HG03460 (cell line): ENCODE measurements at regions not wholly inside any gene's neighbourhood (a gene's known extent, or its start where the extent isn't known, plus 50 kb on each side); places are given as distances from the start of the nearest gene placed in this dataset.

ENCODE experiments used
- ATAC-seq: cut with Tn5 transposase; IDR thresholded peaks from one replicate; pipeline ENCODE4 v1.9.1; 2021; ENCODE audit not compliant: unreplicated experiment

DNA sequence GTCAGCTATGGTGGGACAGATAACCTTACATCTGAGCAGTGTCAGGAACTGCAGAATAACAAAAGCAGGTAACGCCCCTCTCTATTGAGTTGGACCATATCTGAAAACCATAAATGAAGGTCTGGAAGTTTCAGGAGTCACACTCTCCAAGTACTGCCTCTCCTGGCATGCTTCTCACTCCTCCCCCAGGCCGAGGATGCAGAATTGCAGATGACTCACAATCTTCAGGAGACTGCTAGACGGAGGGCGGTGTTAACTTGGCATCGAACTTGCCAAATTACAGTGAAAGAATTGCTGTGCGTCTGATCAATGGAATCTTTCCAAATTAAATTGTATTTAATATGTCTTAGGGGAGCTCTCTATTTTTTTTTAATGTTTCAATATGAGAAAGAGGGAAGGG lies 67.1 kb upstream of the TRIM2 start:
- no peak for ATAC-seq

DNA sequence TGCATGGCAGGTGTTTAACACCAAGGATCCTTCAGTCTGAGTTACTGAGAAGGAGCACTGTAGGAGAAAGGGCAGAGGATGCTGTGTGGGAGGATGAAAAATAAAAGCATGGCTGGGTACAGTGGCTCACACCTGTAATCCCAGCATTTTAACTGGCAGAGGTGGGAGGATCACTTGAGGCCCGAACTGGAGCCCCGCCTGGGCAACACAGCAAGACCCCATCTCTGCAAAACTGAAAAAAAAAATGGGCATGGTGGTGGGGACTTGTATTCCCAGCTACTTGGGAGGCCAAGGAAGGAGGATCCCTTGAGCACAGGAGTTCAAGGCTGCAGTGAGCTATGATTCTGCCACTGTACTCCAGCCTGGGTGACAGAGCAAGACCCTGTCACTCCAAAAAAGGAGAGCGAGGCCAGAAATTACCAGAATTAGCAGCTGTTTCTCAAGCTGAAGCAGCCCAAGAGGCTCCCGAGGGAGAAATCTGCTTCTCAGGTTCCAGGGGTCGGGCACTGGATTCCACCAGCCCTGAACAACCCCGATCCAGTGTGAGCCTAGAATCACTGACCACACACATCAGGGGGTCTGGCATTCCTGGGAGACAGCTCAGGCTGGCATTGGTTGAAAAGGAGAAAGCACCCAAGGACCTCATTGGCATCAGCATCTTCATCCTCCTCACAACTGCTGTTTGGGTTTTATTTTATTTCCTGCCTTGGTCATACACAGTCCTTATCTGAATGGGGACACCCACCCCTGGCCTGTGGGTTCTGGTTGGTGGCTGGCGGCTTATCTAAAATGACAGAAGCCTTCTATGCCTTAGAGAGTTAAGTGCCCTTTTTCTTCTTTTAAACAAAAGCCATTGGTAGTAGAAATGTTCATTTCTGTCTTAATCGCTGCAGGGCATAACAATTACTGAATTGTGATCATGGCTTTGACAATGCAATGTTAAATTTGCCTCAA lies 66.3 kb upstream of the TRIM2 start:
- no peak for ATAC-seq

DNA sequence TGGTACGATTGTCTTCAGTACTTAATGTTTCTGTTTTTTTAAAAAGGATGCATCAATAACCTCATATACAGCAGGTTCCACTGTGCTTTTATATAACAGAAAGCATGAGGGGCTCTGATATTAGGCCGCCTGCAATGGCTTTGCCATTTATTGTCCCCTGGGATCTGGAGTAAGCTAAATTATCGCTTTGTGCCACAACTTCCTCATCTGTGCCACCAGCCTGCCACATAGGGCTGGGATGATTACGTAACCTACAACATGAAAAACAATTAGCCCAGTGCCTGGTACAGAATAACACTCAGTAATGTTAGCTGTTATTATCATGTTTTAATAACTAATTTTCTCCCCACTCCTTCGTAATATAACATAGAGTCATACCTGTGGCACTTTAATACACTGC lies 65.5 kb upstream of the TRIM2 start:
- ATAC-seq: no peak

DNA sequence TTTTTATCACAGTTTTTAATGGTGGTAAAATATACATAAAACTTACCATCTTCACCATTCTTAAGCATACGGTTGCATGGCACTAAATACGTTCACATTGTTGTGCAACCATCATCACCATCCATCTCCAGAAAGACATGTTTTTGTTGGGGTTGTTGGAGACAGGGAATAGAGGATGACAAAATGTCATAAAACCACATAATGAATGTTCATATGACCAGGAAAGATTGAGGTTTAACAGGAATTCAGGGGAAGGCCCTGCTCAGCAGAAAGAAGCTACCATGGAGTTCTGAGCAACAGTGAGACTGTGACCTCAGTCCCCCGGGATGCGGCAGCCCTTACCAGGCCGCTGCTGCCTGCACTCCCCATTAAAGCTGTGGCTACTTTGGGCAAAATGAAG lies 63.9 kb upstream of the TRIM2 start:
- ATAC-seq: no peak

DNA sequence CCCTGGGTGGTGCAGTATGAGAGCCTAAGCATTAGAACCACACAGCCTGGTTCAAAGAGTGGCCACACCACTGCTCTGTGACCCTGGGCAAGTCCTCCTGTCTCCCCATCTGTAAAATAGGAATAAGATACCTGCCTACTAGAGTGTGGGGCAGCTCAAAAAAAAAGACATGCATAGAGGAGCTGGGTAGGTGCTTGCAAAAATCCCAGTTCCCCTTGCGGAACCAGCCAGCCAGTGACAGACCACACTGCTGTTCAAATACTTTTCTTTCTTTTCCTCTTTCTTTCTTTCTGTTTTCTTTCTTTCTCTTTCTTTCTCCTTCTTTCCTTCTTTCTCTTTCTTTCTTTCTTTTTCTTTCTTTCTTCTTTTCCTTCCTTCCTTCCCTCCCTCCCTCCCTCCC lies 63.0 kb upstream of the TRIM2 start:
- no peak for ATAC-seq

DNA sequence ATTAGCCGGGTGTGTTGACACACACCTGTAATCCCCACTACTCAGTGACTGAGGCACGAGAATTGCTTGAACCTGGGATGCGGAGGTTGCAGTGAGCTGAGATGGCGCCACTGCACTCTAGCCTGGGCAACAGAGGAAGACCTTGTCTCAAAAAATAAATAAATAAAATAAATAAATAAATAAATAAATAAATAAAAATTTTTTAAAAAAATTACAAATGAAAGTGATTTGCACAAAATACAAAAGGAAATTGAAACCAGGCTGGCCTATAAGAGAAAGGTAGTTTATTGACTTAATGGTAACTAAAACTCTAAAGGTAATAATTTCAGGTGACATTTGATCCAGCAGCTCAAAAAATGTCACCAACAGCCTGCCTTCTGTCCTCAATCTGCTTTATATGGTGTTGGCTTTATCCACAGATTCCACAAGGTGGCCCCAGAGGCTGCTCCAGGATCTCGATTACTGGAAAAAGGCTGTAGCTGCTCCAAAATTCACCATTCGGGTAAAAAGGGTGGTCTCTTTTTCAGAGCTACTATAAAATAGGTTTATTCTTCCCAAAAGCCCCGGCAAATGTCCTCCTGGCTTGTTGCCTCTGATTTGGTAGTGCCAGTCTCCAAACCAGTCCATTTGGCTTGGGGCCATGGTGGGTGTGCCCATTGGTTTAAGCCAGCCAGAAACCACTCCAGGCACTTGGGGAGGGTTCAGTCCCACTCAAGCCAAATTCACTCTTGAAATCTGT lies 61.4 kb upstream of the TRIM2 start:
- ATAC-seq: no peak

DNA sequence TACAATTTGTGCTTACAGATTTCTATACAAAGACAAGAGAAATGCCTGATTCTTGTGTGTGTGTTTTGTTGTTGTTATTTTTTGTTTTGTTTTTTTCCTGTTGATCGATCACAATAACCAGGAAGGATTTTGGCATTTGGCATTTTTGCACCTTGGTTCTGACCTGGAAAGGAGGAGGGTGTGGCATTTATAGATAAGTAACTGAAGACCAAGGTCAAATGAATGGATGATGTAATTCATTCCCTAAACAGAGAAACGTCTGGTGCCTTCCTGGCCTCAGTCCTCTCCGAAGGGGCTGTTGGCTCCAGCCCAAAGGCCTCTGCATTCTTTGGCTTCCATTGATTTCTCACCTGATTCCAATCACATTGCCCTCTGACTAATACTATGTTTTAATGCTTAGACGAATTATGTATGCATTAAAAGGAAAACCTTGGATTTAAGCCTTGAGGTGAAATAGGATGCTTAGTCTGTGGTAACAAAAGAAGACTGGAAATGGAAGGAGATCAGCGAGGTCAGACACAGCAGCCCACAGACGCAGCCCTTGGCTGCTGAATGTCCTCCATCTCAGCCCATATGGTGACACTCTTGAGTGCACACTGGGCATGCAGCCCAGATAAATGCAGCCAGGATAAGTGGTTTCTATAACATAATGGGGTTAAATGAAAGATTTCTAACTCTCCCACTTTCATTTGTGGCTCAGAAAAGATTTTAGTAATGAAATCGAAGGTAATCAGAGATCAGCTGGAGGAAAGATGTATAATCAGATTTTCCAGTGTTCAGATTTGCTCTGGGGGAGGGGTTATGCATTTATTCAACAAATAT lies 60.5 kb upstream of the TRIM2 start:
- ATAC-seq: no peak

DNA sequence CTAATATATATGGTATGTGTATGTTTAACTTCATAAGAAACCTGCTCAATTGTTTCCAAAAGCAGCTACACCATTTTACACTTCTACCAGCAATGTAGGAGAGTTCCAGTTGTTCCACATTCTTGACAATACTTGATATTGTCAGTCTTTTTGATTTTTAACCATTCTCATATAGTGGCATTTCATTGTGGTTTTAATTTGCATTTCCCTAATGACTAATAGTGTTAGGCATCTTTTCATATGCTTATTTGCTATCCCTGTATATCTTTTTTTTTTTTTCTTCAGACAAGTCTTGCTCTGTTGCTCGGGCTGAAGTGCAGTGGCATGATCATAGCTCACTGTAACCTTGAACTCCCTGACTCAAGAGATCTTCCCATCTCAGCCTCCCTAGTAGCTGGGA lies 58.2 kb upstream of the TRIM2 start:
- ATAC-seq: no peak

DNA sequence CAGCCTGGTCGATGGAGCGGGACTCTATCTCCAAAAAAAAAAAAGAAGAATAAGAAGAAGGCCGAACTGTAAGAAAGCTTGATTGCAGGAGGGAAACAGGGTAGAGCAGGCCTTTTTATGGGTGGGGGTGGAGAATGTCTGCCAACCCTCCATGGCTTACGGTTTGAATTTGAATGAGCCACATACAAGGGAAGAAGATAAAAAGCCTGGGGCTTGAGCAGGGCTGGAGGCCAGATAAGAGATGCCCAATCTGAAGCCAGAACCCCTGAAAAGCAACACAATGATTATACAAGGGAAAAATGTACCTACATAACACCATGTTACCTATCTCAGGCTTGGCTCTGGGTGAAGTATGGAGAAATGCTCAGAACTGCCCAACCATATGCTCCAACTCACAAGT lies 57.3 kb upstream of the TRIM2 start:
- ATAC-seq: no peak

DNA sequence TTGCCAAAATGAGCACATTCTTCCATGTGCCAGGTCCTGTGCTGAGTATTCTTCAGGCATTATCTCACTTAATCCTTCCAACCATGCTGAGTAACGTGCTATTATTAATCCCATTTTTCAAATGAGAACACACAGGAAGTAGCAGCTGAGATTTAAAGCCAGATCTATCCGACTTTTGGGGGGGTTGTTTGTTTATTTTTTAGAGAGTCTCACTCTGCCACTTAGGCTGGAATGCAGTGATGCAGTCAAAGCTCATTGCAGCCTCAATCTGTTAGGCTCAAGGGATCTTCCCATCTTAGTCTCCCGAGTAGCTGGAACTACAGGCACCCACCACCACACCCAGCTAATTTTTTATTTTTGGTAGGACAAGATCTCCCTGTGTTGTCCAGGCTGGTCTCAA lies 55.5 kb upstream of the TRIM2 start:
- ATAC-seq: no peak

DNA sequence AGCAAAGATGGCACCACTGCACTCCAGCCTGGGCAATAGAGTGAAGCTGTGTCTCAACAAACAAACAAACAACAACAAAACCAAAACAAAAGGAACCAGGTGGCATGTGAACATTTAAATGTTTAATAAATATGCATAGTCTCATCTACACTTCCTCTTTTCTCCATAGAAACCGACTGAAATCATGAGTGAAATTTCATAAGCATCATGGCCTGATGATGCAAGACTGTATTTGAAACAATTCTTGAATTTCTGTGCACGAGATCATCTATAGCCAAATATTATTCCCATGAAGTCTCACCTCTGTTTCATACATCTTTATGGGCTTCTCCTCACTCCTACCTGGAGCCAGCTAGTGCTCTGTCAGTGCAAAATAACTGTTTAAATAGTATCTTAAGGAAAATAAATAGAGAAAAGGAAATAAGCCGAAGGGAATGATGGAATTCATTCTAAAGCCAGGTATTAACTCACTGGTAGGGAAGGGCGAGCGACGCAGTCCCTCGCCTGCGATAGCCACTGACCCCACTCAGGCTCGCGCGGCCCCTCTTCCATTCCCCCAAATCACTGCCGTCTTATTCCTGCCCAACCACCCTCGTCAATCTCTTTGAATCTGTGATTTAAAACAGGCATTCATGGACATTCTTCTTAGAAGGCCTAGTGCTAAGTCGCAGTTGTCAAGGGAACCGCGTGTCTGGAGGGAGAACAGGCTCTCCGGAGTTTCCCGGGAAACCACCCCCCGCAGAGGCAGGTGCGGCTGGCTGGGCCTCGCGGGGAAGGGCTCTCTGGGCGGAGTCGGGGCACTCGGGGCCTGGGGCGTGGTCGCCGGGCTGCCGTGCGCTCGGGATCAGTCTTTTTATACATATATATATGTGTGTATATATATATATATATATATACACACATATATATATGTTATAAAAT lies 52.4 kb upstream of the TRIM2 start:
- no peak for ATAC-seq

DNA sequence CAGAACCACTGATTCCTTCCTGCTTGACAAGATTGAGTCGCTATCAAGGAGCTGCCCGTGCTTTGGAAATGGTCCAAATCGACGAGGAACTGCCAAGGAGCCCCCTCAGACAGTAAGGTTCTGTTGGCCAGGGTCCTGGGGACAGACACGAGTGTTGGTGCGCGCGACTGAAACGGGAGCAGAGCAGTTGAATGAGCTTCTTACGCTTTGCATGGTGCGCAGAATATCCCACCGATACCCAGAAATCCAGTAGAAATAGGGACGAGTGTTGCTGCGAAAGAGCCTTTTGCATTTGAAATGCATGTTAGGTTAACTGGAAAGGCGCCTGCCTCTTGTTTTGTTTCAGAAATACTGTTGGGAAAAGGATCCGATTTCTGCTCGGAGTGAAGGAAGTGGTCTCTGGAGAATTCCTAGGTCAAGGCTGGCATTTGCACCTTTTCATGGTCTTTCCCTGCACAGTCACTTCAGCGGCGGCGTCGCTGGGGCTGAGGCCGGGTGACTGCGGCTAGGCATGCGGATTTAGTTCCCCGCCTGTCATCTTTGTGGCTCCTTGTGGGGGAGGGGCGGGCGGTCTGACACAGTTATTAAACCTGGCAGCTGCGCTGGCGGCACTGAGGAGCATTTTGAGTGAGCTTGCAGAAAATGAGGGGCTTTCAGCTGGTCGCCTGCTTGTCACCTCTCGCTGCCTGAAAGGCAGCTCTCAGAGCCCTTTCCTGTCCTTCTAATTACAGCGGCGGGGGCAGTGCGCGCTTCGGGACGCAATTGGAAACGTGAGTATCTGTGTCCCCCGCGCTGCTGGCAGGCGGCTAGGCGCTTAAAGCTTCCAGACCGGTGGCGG lies 51.5 kb upstream of the TRIM2 start:
- peak; percentile 16 for ATAC-seq

DNA sequence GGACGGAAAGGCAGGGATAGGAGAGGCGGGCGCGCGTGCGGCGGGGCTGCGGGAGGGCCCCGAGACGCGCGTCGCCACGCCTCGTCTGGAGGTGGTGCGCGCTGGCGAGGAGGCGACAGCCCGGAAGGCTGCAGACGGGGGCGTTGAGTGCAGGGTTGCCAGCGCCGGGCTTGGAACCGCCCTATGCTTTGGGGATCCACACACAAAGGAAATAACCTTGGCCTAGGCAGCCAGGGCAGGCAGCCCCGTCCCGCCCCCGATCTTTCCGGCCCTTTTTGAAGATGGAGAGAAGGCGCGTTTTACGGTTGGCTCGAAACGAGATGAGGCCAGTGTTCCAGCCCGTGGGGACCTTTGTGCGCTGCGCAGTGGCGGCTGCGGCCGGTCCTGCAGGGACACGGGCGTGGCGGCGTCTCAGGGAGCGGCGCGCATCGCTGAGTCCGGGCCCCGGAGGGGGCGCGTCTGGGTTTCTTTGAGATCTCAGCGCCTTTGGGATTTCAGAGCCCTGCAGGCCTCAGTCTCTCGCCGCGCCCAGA lies 50.8 kb upstream of the TRIM2 start:
- peak; percentile 62 for ATAC-seq

DNA sequence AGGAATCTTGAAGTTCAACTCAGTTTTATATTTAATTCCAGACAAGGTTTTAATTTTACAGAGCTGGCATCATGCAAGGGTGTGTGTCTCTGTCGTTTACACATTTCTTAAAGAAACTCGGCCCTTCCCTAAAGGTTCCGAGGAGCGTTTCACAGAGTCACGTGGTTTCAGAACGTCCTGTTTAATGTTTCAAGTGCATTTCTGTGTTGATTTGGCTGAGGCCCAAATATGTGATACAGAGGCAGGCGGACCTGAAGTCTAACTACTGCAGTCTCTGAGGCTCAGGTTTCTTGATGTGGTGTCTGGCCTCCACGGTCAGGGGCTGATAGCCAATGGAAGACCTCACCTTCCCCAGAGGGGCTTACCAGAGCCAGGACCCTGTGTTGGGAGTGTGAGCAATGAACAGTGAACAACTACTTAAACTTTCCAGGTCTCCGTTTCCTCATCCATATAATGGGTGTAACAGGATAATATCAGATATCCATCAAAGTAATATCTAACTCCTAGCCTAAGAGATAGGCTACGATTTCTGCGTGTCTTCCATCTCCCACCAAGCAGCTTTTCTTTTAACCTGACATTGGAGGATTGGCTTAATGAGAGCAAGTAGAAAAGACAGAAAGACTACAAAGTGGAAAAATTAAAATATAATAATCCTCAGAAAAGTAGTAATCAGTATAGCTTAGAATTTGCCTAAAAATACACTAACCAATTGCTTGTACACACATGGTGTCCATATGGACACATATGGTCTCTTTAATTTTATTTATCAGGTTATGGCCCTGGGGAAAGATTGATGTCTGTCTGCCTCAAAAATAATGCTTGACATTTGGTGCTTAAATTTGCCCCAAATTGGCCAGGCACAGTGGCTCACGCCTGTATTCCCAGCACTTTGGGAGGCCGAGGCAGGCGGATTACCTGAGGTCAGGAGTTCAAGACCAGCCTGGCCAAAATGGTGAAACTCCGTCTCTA lies 50.0 kb upstream of the TRIM2 start:
- no peak for ATAC-seq
